ENCODE measurements at regions not wholly inside any gene's neighbourhood (a gene's known extent, or its start where the extent isn't known, plus 50 kb on each side); places are given as distances from the start of the nearest gene placed in this dataset.

GRCh38 chr13:73800011-73800410 is 334.2 kb downstream of the KLF12 start:
- no peak for DNase-seq (ENCODE audit: low read depth in 1 of 2, low spot score in 1 of 2)
- H3K36me3 ChIP-seq, result no peaks in the 10 kb centered on the region
- TF ChIP-seq, protein P1, sequence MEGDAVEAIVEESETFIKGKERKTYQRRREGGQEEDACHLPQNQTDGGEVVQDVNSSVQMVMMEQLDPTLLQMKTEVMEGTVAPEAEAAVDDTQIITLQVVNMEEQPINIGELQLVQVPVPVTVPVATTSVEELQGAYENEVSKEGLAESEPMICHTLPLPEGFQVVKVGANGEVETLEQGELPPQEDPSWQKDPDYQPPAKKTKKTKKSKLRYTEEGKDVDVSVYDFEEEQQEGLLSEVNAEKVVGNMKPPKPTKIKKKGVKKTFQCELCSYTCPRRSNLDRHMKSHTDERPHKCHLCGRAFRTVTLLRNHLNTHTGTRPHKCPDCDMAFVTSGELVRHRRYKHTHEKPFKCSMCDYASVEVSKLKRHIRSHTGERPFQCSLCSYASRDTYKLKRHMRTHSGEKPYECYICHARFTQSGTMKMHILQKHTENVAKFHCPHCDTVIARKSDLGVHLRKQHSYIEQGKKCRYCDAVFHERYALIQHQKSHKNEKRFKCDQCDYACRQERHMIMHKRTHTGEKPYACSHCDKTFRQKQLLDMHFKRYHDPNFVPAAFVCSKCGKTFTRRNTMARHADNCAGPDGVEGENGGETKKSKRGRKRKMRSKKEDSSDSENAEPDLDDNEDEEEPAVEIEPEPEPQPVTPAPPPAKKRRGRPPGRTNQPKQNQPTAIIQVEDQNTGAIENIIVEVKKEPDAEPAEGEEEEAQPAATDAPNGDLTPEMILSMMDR (IDR thresholded peaks at IDR 0.05; ENCODE audit: low read depth, low read length), result no peak
- H3K9me3 ChIP-seq (ENCODE audit: low read depth), result no peaks in the 10 kb centered on the region
- no peak overlapping the region for H3K27ac ChIP-seq
- no peaks in the 10 kb centered on the region for H3K4me1 ChIP-seq (ENCODE audit: low read depth)
- H3K4me3 ChIP-seq, result no peak overlapping the region
- H3K27me3 ChIP-seq, result no peaks in the 10 kb centered on the region

DNA sequence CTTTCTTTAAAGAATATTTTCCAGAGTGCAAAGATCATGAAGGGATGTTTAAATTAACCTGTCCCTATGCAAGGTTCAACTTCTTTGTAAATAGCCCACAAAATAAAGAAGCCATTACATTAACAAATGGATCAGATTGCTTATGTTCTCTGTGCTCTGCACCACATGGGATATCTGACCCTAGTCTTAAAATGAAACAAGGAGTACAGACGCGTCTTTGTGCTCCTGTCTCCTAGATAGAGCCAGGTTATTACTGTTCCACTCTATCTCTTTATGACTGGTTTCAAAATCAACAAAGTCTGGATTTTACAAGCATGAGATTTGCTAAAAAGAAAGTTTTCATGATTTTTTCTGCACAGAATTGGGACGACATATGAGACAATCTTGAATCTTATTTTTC is 339.4 kb downstream of the KLF12 start:
- Histone ChIP-seq H3K36me3 (no peaks in the 10 kb centered on the region), H3K27me3 (no peaks in the 10 kb centered on the region), H3K27ac (no peak overlapping the region), H3K9me3 (ENCODE audit: low read depth) (no peaks in the 10 kb centered on the region), H3K4me3 (no peak overlapping the region), H3K4me1 (ENCODE audit: low read depth) (no peaks in the 10 kb centered on the region)
- TF ChIP-seq, protein P1 (IDR thresholded peaks at IDR 0.05; ENCODE audit: low read depth, low read length), result no peak
- DNase-seq (ENCODE audit: low read depth in 1 of 2, low spot score in 1 of 2), result no peak

DNA sequence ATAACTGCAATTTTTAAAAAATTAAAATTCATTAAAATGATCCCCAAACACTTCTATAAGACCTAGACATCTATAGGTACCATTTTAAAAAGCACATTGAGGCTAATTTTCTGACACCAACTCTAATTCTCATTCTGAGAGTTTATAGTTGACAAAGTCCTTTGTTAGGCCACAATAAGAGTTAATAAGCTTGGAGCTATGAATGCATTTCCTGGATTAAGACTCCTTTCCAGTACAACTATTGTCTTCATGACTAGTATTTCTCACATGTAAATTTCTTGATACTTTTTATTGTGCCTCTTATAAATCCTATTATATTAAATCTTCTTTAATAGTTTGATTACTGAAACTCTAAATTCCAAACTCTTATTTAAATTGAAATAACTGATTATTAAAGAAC is 340.8 kb downstream of the KLF12 start:
- no peak for DNase-seq (ENCODE audit: low read depth in 1 of 2, low spot score in 1 of 2)
- Histone ChIP-seq H3K4me1 (ENCODE audit: low read depth) (no peaks in the 10 kb centered on the region), H3K9me3 (ENCODE audit: low read depth) (no peaks in the 10 kb centered on the region), H3K27ac (no peak overlapping the region), H3K27me3 (no peaks in the 10 kb centered on the region), H3K4me3 (no peak overlapping the region), H3K36me3 (no peaks in the 10 kb centered on the region)
- TF ChIP-seq, protein P1 (IDR thresholded peaks at IDR 0.05; ENCODE audit: low read depth, low read length), result no peak

DNA sequence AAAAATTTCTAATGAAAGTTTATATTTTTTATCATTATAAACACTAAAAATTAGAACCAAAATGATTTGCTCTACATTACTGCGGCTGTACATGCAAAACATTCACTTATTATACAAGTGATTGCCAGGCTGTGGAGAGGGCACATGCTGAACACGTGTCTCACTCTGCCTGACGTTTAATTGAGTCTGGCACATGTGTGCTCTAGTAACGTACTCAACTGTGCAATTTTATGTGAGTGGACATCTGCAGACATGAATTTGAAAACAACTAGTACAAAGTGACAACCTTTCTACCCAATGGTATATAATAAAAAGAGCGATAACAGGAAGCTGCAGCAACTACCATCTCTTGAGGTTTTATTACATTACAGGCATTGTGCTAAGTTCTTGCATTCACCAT is 341.4 kb downstream of the KLF12 start:
- Histone ChIP-seq H3K27ac (no peak overlapping the region), H3K27me3 (no peaks in the 10 kb centered on the region), H3K4me1 (ENCODE audit: low read depth) (no peaks in the 10 kb centered on the region), H3K9me3 (ENCODE audit: low read depth) (no peaks in the 10 kb centered on the region), H3K4me3 (no peak overlapping the region), H3K36me3 (no peaks in the 10 kb centered on the region)
- DNase-seq (ENCODE audit: low read depth in 1 of 2, low spot score in 1 of 2), result no peak
- TF ChIP-seq, protein P1 (IDR thresholded peaks at IDR 0.05; ENCODE audit: low read depth, low read length), result no peak

GRCh38 chr13:73782450-73783449 is 351.5 kb downstream of the KLF12 start:
- TF ChIP-seq, protein P1 (IDR thresholded peaks at IDR 0.05; ENCODE audit: low read depth, low read length), result no peak
- no peak overlapping the region for H3K4me3 ChIP-seq
- H3K4me1 ChIP-seq (ENCODE audit: low read depth), result no peaks in the 10 kb centered on the region
- no peak overlapping the region for H3K27ac ChIP-seq
- H3K27me3 ChIP-seq, result no peaks in the 10 kb centered on the region
- no peak for DNase-seq (ENCODE audit: low read depth in 1 of 2, low spot score in 1 of 2)
- H3K9me3 ChIP-seq (ENCODE audit: low read depth), result no peaks in the 10 kb centered on the region
- no peaks in the 10 kb centered on the region for H3K36me3 ChIP-seq

Data from cardiac muscle cell (in vitro differentiated cells and primary cell).